Activated T-cell treated with anti-CD3 and anti-CD28 coated beads, Interleukin-2, amount 50 U/mL, for 48 hours (primary cell): ENCODE measurements at regions not wholly inside any gene's neighbourhood (a gene's known extent, or its start where the extent isn't known, plus 50 kb on each side); places are given as distances from the start of the nearest gene placed in this dataset.
A peak's percentile ranks its signal among the peaks of the same experiment; 100 is the strongest.

Experiments
- DNase-seq, 2 experiments: peaks; one replicate each; pipeline ENCODE4 v3.0.0-alpha.2; 2020

GRCh38 chr15:25170781-25171110 is 216.0 kb downstream of the SNRPN start:
- no peak for DNase-seq

- peak in 1 of 2 experiments; percentile 10 for DNase-seq
These were observed 216.5 kb downstream of the SNRPN start for GRCh38 chr15:25171111-25171811.

- DNase-seq, result peak in 1 of 2 experiments; percentile 2
These were observed 217.3 kb downstream of the SNRPN start for GRCh38 chr15:25171856-25172687.

GRCh38 chr15:25172691-25173090 is 217.9 kb downstream of the SNRPN start:
- peak in 1 of 2 experiments; percentile 3 for DNase-seq

- peak in 1 of 2 experiments; percentile 2 for DNase-seq
These were observed 218.6 kb downstream of the SNRPN start for GRCh38 chr15:25173241-25174028.

GRCh38 chr15:25174149-25174548 is 219.4 kb downstream of the SNRPN start:
- peak; percentile 4 to 16 for DNase-seq

- no peak for DNase-seq
These were observed 220.4 kb downstream of the SNRPN start for GRCh38 chr15:25175033-25175788.

- peak; percentile 3 to 7 for DNase-seq
These were observed 221.2 kb downstream of the SNRPN start for GRCh38 chr15:25175789-25176615.

GRCh38 chr15:25176616-25176923 is 221.8 kb downstream of the SNRPN start:
- DNase-seq, result peak in 1 of 2 experiments; percentile 5

- DNase-seq, result peak; percentile 0 to 3
These were observed 222.5 kb downstream of the SNRPN start for GRCh38 chr15:25176991-25177954.

GRCh38 chr15:25177955-25178801 is 223.4 kb downstream of the SNRPN start:
- peak; percentile 5 to 11 for DNase-seq

GRCh38 chr15:25178835-25179672 is 224.3 kb downstream of the SNRPN start:
- no peak for DNase-seq

- no peak for DNase-seq
These were observed 225.1 kb downstream of the SNRPN start for GRCh38 chr15:25179673-25180511.

- DNase-seq, result no peak
These were observed 226.0 kb downstream of the SNRPN start for GRCh38 chr15:25180606-25181292.

GRCh38 chr15:25181293-25182097 is 226.7 kb downstream of the SNRPN start:
- no peak for DNase-seq

- DNase-seq, result no peak
These were observed 227.3 kb downstream of the SNRPN start for GRCh38 chr15:25182098-25182478.
